ENCODE measurements at regions not wholly inside any gene's neighbourhood (a gene's known extent, or its start where the extent isn't known, plus 50 kb on each side); places are given as distances from the start of the nearest gene placed in this dataset.
"Not testable (repeated sequence)": the region's sequence is repeated elsewhere in the genome, so short reads cannot be mapped to it uniquely, and the experiment has no call there.

GRCh38 chr4:26017531-26017930, 103.5 kb downstream of the SMIM20 start:
- no peak overlapping the region for H3K4me3 ChIP-seq (ENCODE audit: low read depth, low read length)
- H3K36me3 ChIP-seq (ENCODE audit: control insufficient read depth, insufficient read depth, low read length): no peaks in the 10 kb centered on the region
- H3K27me3 ChIP-seq (ENCODE audit: control insufficient read depth, insufficient read depth, low read length): 0 out of 2 replicates have a peak, but pooled peaks cover 2% of the 10 kb centered on the region
- TF ChIP-seq CTCF (IDR thresholded peaks at IDR 0.05; ENCODE audit: insufficient read depth, low read depth, low read length): no peak
- POLR2A ChIA-PET: no interaction called here
- DNase-seq (ENCODE audit: low read depth): no peak
- CTCF ChIA-PET: interaction anchor here (1.3 to 4.3 kb wide), 3 partner anchors 12 to 29 kb away, joined by 4 to 24 read pairs (median 7); no protein-coding TSS in a partner anchor

- DNase-seq (ENCODE audit: low read depth); H3K36me3 ChIP-seq (ENCODE audit: control insufficient read depth, insufficient read depth, low read length); H3K4me3 ChIP-seq (ENCODE audit: low read depth, low read length); POLR2A ChIA-PET; H3K27me3 ChIP-seq (ENCODE audit: control insufficient read depth, insufficient read depth, low read length): not testable (repeated sequence)
- CTCF ChIA-PET: interaction anchor here (2.2 to 4.3 kb wide), 2 partner anchors 11 to 29 kb away, joined by 7 to 24 read pairs; no protein-coding TSS in a partner anchor
These were observed 104.1 kb downstream of the SMIM20 start for GRCh38 chr4:26017961-26018700.

GRCh38 chr4:26020083-26020668, 106.2 kb downstream of the SMIM20 start:
- Histone ChIP-seq H3K36me3 (ENCODE audit: control insufficient read depth, insufficient read depth, low read length) (no peaks in the 10 kb centered on the region), H3K4me3 (ENCODE audit: low read depth, low read length) (no peak overlapping the region), H3K27me3 (ENCODE audit: control insufficient read depth, insufficient read depth, low read length) (no peaks in the 10 kb centered on the region)
- DNase-seq (ENCODE audit: low read depth): no peak
- ChIA-PET CTCF (interaction anchor here (0.8 to 4.9 kb wide), 2 partner anchors 27 to 32 kb away, joined by 3 to 20 read pairs; no protein-coding TSS in a partner anchor), POLR2A (no interaction called here)
- TF ChIP-seq CTCF (IDR thresholded peaks at IDR 0.05; ENCODE audit: insufficient read depth, low read depth, low read length): no peak

- TF ChIP-seq CTCF (IDR thresholded peaks at IDR 0.05; ENCODE audit: insufficient read depth, low read depth, low read length): no peak
These were observed 106.9 kb downstream of the SMIM20 start for GRCh38 chr4:26020881-26021280.

GRCh38 chr4:26021417-26022345, 107.7 kb downstream of the SMIM20 start:
- TF ChIP-seq CTCF (IDR thresholded peaks at IDR 0.05; ENCODE audit: insufficient read depth, low read depth, low read length): no peak
- Histone ChIP-seq H3K36me3 (ENCODE audit: control insufficient read depth, insufficient read depth, low read length) (no peaks in the 10 kb centered on the region), H3K27me3 (ENCODE audit: control insufficient read depth, insufficient read depth, low read length) (no peaks in the 10 kb centered on the region), H3K4me3 (ENCODE audit: low read depth, low read length) (no peak overlapping the region)
- POLR2A ChIA-PET: no interaction called here
- no peak for DNase-seq (ENCODE audit: low read depth)
- CTCF ChIA-PET: interaction anchor here (1.0 to 4.9 kb wide), 5 partner anchors 9 to 581 kb away, joined by 3 to 20 read pairs (median 6); no protein-coding TSS in a partner anchor

More at GRCh38 chr4:26020881-26021280, 106.9 kb downstream of the SMIM20 start:
- H3K27me3 ChIP-seq (ENCODE audit: control insufficient read depth, insufficient read depth, low read length): no peaks in the 10 kb centered on the region
- ChIA-PET POLR2A (no interaction called here), CTCF (interaction anchor here (0.8 to 4.9 kb wide), 3 partner anchors 28 to 580 kb away, joined by 3 to 20 read pairs (median 3); no protein-coding TSS in a partner anchor)
- no peak overlapping the region for H3K4me3 ChIP-seq (ENCODE audit: low read depth, low read length)
- no peaks in the 10 kb centered on the region for H3K36me3 ChIP-seq (ENCODE audit: control insufficient read depth, insufficient read depth, low read length)
- DNase-seq (ENCODE audit: low read depth): no peak
